Renal cortical epithelial cell (primary cell): ENCODE measurements at regions not wholly inside any gene's neighbourhood (a gene's known extent, or its start where the extent isn't known, plus 50 kb on each side); places are given as distances from the start of the nearest gene placed in this dataset.

Experiments
- DNase-seq: peaks from one replicate; pipeline ENCODE4 v3.0.0-alpha.2; 2011; ENCODE audit warnings: low read depth

- DNase-seq: no peak
These were observed 1722.2 kb downstream of the RPA4 start for GRCh38 chrX:98605941-98606340.

DNA sequence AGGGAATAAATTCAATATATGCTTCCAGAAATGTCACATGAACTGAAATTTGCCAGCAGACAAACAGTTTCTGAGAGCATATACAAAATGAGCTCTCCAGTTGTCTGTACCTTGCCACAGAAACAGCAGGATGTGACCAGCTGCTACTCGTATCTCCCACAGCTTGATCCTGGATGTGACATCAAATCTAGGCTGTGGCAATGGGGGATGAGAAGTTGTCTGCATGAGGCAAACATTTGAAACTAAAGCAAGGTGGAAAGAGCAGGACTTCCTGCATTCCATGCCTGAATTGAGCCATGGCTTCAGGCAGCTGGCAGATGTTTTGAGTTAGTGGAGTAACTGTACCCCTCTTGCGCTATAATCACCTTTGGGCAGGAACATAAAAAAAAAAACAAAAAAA is 1724.0 kb downstream of the RPA4 start:
- no peak for DNase-seq

- no peak for DNase-seq
These were observed 1743.9 kb downstream of the RPA4 start for GRCh38 chrX:98627645-98628044.

- DNase-seq: no peak
These were observed 1753.7 kb downstream of the RPA4 start for GRCh38 chrX:98637451-98637850.

DNA sequence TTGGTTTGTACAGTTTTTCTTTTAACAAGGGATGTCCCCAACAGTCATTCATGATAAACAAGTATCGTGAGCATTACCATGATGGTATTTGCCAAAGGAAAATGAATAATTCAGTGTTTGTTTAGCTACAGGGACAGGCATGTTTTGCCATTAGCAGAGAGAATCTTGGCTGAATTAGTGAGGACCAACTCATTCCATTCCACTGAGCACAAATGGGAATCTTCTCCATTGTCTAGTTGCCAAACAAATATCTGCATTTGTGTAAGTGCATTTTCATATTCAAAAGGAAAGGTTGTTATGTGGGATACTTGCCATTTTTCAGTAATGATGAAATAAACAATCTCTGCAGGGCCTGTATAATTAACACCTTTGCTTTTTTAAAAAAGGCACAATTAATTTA is 1762.6 kb downstream of the RPA4 start:
- no peak for DNase-seq

DNA sequence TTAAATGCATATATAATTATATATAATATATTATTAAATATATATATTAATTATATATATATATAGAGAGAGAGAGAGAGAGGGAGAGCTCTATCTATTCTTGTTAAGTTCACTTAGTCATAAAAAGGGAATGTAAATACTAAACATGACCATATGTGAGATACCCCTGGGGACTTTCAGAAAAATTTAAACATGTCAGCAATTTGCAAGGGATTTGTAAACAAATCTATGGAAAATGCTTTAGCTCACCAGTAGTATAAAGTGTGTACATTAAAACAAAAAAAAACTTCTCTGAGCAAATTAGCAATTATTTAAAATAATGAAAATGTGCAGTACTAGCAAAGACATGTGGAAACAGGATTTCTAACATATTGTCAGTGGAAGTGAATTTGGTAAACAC is 1755.5 kb downstream of the PCDH19 start:
- no peak for DNase-seq
